ENCODE measurements at regions not wholly inside any gene's neighbourhood (a gene's known extent, or its start where the extent isn't known, plus 50 kb on each side); places are given as distances from the start of the nearest gene placed in this dataset.

- H3F3A ChIP-seq (ENCODE audit: insufficient read depth, low read depth) = no peaks in the 10 kb centered on the region
- H3K4me1 ChIP-seq (replicated peaks; ENCODE audit: insufficient read depth) = no peaks in the 10 kb centered on the region
- H3K4me2 ChIP-seq = no peak overlapping the region
- BruUV-seq (replicated peaks) = no TSS peak
- POLR2A ChIA-PET (ENCODE audit: unreplicated experiment) = no interaction called here
- no peaks in the 10 kb centered on the region for H3K79me2 ChIP-seq (ENCODE audit: low read depth)
- no peak overlapping the region for H2AFZ ChIP-seq
- intact Hi-C loops (cut with micrococcal nuclease; ENCODE audit: unreplicated experiment) = no loop called here
- no peak for DNase-seq
- CTCF ChIA-PET = no interaction called here
- TF ChIP-seq CTCF (conservative IDR thresholded peaks at IDR 0.05) (no peak), EZH2 (IDR thresholded peaks at IDR 0.05; ENCODE audit: low read depth) (no peak)
- no peaks in the 10 kb centered on the region for H3K9me2 ChIP-seq (ENCODE audit: insufficient read depth)
- H4K20me1 ChIP-seq (ENCODE audit: insufficient read depth) = no peaks in the 10 kb centered on the region
- H3K4me3 ChIP-seq = no peak overlapping the region
- H3K9me3 ChIP-seq (ENCODE audit: insufficient read depth, low read depth) = no peaks in the 10 kb centered on the region
- no peaks in the 10 kb centered on the region for H3K36me3 ChIP-seq (ENCODE audit: low read depth)
- H3K27ac ChIP-seq = no peak overlapping the region
- H3K27me3 ChIP-seq (ENCODE audit: insufficient read depth, low read depth) = no peaks in the 10 kb centered on the region
Measured at GRCh38 chr9:7376833-7377232, 422.7 kb downstream of the DMAC1 start.

- no peak overlapping the region for H3K4me3 ChIP-seq
- no peaks in the 10 kb centered on the region for H3F3A ChIP-seq (ENCODE audit: insufficient read depth, low read depth)
- H3K4me1 ChIP-seq (replicated peaks; ENCODE audit: insufficient read depth) = no peaks in the 10 kb centered on the region
- no peak overlapping the region for H2AFZ ChIP-seq
- H3K9me3 ChIP-seq (ENCODE audit: insufficient read depth, low read depth) = no peaks in the 10 kb centered on the region
- no peaks in the 10 kb centered on the region for H4K20me1 ChIP-seq (ENCODE audit: insufficient read depth)
- POLR2A ChIA-PET (ENCODE audit: unreplicated experiment) = no interaction called here
- H3K9me2 ChIP-seq (ENCODE audit: insufficient read depth) = no peaks in the 10 kb centered on the region
- H3K36me3 ChIP-seq (ENCODE audit: low read depth) = no peaks in the 10 kb centered on the region
- TF ChIP-seq CTCF (conservative IDR thresholded peaks at IDR 0.05) = no peak
- TF ChIP-seq EZH2 (IDR thresholded peaks at IDR 0.05; ENCODE audit: low read depth) = no peak
- no peak overlapping the region for H3K27ac ChIP-seq
- no TSS peak for BruUV-seq (replicated peaks)
- no peaks in the 10 kb centered on the region for H3K27me3 ChIP-seq (ENCODE audit: insufficient read depth, low read depth)
- H3K79me2 ChIP-seq (ENCODE audit: low read depth) = no peaks in the 10 kb centered on the region
- CTCF ChIA-PET = no interaction called here
- no peak overlapping the region for H3K4me2 ChIP-seq
- intact Hi-C loops (cut with micrococcal nuclease; ENCODE audit: unreplicated experiment) = no loop called here
- no peak for DNase-seq
Measured at GRCh38 chr9:7376213-7376612, 423.4 kb downstream of the DMAC1 start.

- intact Hi-C loops (cut with micrococcal nuclease; ENCODE audit: unreplicated experiment) = no loop called here
- Histone ChIP-seq H2AFZ (no peak overlapping the region), H3K9me2 (ENCODE audit: insufficient read depth) (no peaks in the 10 kb centered on the region), H3K9me3 (ENCODE audit: insufficient read depth, low read depth) (no peaks in the 10 kb centered on the region), H3K27me3 (ENCODE audit: insufficient read depth, low read depth) (0 out of 2 replicates have a peak, but pooled peaks cover 5% of the 10 kb centered on the region), H3K4me1 (replicated peaks; ENCODE audit: insufficient read depth) (no peaks in the 10 kb centered on the region), H3K79me2 (ENCODE audit: low read depth) (no peaks in the 10 kb centered on the region), H3K4me3 (no peak overlapping the region), H3F3A (ENCODE audit: insufficient read depth, low read depth) (no peaks in the 10 kb centered on the region), H3K27ac (no peak overlapping the region), H3K4me2 (no peak overlapping the region), H4K20me1 (ENCODE audit: insufficient read depth) (no peaks in the 10 kb centered on the region), H3K36me3 (ENCODE audit: low read depth) (no peaks in the 10 kb centered on the region)
- CTCF ChIA-PET = no interaction called here
- BruUV-seq (replicated peaks) = no TSS peak
- POLR2A ChIA-PET (ENCODE audit: unreplicated experiment) = no interaction called here
- DNase-seq = no peak
- TF ChIP-seq CTCF (conservative IDR thresholded peaks at IDR 0.05) = no peak
- no peak for TF ChIP-seq EZH2 (IDR thresholded peaks at IDR 0.05; ENCODE audit: low read depth)
Measured at GRCh38 chr9:7375013-7375511, 424.5 kb downstream of the DMAC1 start.
